Liver (tissue), 8 donors: ENCODE measurements at regions not wholly inside any gene's neighbourhood (a gene's known extent, or its start where the extent isn't known, plus 50 kb on each side); places are given as distances from the start of the nearest gene placed in this dataset.

Experiments
- DNase-seq: peaks from one replicate; pipeline ENCODE4 v3.0.0-alpha.2; 2017; ENCODE audit warnings: low spot score
- H3K27ac ChIP-seq, 2 donors: one replicate each; pipeline ENCODE4 v1.7.0; 2013; ENCODE audit warnings: inconsistent platforms in 2 of 2, low read length in 2 of 2, control low read depth in 1 of 2, low read depth in 1 of 2, mild to moderate bottlenecking in 1 of 2
- H3K27me3 ChIP-seq, 4 donors: one replicate each; pipeline versions ENCODE4 v1.6.1 to v1.7.0; 2013; ENCODE audit warnings: low read length in 3 of 4, inconsistent platforms in 1 of 4, mild to moderate bottlenecking in 1 of 4, moderate library complexity in 1 of 4; ENCODE audit not compliant: control insufficient read depth in 4 of 4, insufficient read depth in 4 of 4
- H3K36me3 ChIP-seq, 4 donors: one replicate each; pipeline versions ENCODE4 v1.6.1 to v1.7.0; 2013; ENCODE audit warnings: low read length in 3 of 4, mild to moderate bottlenecking in 3 of 4, low read depth in 1 of 4, moderate library complexity in 1 of 4; ENCODE audit not compliant: control insufficient read depth in 4 of 4, insufficient read depth in 3 of 4
- H3K4me1 ChIP-seq, 4 donors: one replicate each; pipeline versions ENCODE4 v1.6.1 to v1.7.0; 2013; ENCODE audit warnings: low read length in 3 of 4, mild to moderate bottlenecking in 3 of 4, moderate library complexity in 1 of 4; ENCODE audit not compliant: control insufficient read depth in 4 of 4, insufficient read depth in 4 of 4
- H3K4me3 ChIP-seq, 3 donors: one replicate each; pipeline versions ENCODE4 v1.6.1 to v1.7.0; 2013; ENCODE audit warnings: low read length in 3 of 3, control low read depth in 1 of 3, low read depth in 1 of 3, mild to moderate bottlenecking in 1 of 3
- H3K9ac ChIP-seq, 2 donors: one replicate each; pipeline ENCODE4 v1.7.0; 2013; ENCODE audit warnings: low read length in 2 of 2, mild to moderate bottlenecking in 2 of 2, moderate library complexity in 2 of 2, control low read depth in 1 of 2, low read depth in 1 of 2
- H3K9me3 ChIP-seq, 4 donors: one replicate each; pipeline versions ENCODE4 v1.6.1 to v1.7.0; 2013; ENCODE audit warnings: low read length in 3 of 4; ENCODE audit not compliant: control insufficient read depth in 4 of 4
- EGR1 ChIP-seq, 2 donors: IDR thresholded peaks; 2 replicates each; pipeline ENCODE4 v1.6.1; 2016 to 2018; ENCODE audit warnings: antibody characterized with exemption in 2 of 2, low read depth in 2 of 2
- FOXA1 ChIP-seq: IDR thresholded peaks from 2 replicates; pipeline ENCODE4 v1.6.1; 2016; ENCODE audit warnings: antibody characterized with exemption
- FOXA2 ChIP-seq: IDR thresholded peaks from 2 replicates; pipeline ENCODE4 v1.6.1; 2016; ENCODE audit warnings: antibody characterized with exemption
- GABPA ChIP-seq, 2 donors: IDR thresholded peaks in 1 of 2; conservative IDR thresholded peaks in 1 of 2; 2 replicates each; pipeline ENCODE4 v1.6.1; 2016; ENCODE audit warnings: antibody characterized with exemption in 2 of 2, mild to moderate bottlenecking in 1 of 2, moderate library complexity in 1 of 2
- HNF4A ChIP-seq, 2 donors: conservative IDR thresholded peaks; 2 replicates each; pipeline ENCODE4 v1.6.1; 2016; ENCODE audit warnings: antibody characterized with exemption in 2 of 2, mild to moderate bottlenecking in 2 of 2
- HNF4G ChIP-seq: IDR thresholded peaks from 2 replicates; pipeline ENCODE4 v1.6.1; 2016; ENCODE audit warnings: antibody characterized with exemption
- JUND ChIP-seq, 2 donors: IDR thresholded peaks; 2 replicates each; pipeline ENCODE4 v1.6.1; 2016; ENCODE audit warnings: antibody characterized with exemption in 2 of 2
- NR2F2 ChIP-seq: IDR thresholded peaks from 2 replicates; pipeline ENCODE4 v1.6.1; 2016; ENCODE audit warnings: antibody characterized with exemption
- RAD21 ChIP-seq, 2 donors: IDR thresholded peaks; 2 replicates each; pipeline ENCODE4 v1.6.1; 2016; ENCODE audit warnings: antibody characterized with exemption in 2 of 2, mild to moderate bottlenecking in 2 of 2
- RXRA ChIP-seq, 2 donors: IDR thresholded peaks; 2 replicates each; pipeline ENCODE4 v1.6.1; 2017 to 2018; ENCODE audit warnings: antibody characterized with exemption in 2 of 2, mild to moderate bottlenecking in 1 of 2
- SP1 ChIP-seq: IDR thresholded peaks from 2 replicates; pipeline ENCODE4 v1.6.1; 2018; ENCODE audit warnings: antibody characterized with exemption, mild to moderate bottlenecking
- TAF1 ChIP-seq: conservative IDR thresholded peaks from 2 replicates; pipeline ENCODE4 v1.6.1; 2016; ENCODE audit warnings: antibody characterized with exemption, mild to moderate bottlenecking
- YY1 ChIP-seq: IDR thresholded peaks from 2 replicates; pipeline ENCODE4 v1.6.1; 2016; ENCODE audit warnings: antibody characterized with exemption, mild to moderate bottlenecking
- WGBS: extraction: QIAGEN DNeasy Blood & Tissue Kit; methylation state at CpG from one replicate; pipeline ENCODE4 v1.1.7; 2013; 5-methylcytosine and 5-hydroxymethylcytosine counted together
- TF ChIP-seq, protein P1 (sequence below): IDR thresholded peaks from 2 replicates; pipeline ENCODE4 v1.6.1; 2016; ENCODE audit warnings: antibody characterized with exemption, mild to moderate bottlenecking
- TF ChIP-seq, protein P2 (sequence below): IDR thresholded peaks from 2 replicates; pipeline ENCODE4 v1.6.1; 2016; ENCODE audit warnings: antibody characterized with exemption
- TF ChIP-seq, protein P3 (sequence below): fragments of 150-350 bp; IDR thresholded peaks from 2 replicates; pipeline ENCODE4 v1.5.1; 2017; ENCODE audit warnings: improper control_type of control experiment, low read depth, low read length; ENCODE audit not compliant: missing input control
- TF ChIP-seq, protein P4 (sequence below): IDR thresholded peaks from 2 replicates; pipeline ENCODE4 v1.6.1; 2016; ENCODE audit warnings: antibody characterized with exemption
- TF ChIP-seq, protein P5 (sequence below): IDR thresholded peaks from 2 replicates; pipeline ENCODE4 v1.6.1; 2016; ENCODE audit warnings: antibody characterized with exemption
- donor health status: healthy.
- donor health status: healthy.
- donor health status: healthy.
- donor health status: healthy.
- donor health status: healthy.

DNA sequence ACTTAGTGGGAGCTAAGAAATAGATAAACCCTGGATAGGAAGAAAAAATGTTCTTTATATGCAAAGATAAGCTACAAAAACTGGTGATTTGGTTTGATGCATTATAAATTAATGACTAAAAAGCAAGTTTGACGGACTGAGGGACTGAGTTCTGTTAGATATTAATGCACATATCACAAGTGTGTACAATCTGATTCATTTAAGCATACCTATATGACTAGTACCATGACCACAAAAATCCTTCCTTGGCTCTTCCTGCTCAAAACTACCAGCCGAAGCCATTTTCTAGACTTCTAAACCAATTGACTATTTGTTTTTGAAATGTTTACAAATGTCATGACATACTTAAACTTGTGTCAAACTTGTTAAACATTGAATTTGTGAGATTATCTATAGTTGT lies 374.5 kb upstream of the MON1B start:
- Histone ChIP-seq H3K4me3 (no peak overlapping the region), H3K27ac (no peak overlapping the region), H3K9me3 (no peaks in the 10 kb centered on the region), H3K27me3 (peaks cover 0 to 3% (median 0%) of the 10 kb centered on the region in 4 donors), H3K36me3 (no peaks in the 10 kb centered on the region), H3K4me1 (no peaks in the 10 kb centered on the region), H3K9ac (no peak overlapping the region)
- 73% methylated on average over 2 of the region's 2 CpGs for whole genome bisulfite sequencing
- TF ChIP-seq RXRA (IDR thresholded peaks at IDR 0.05) (no peak), HNF4A (conservative IDR thresholded peaks at IDR 0.05) (no peak), GABPA (IDR thresholded peaks at IDR 0.05 in 1 of 2, conservative IDR thresholded peaks at IDR 0.05 in 1 of 2) (no peak), YY1 (no peak), FOXA2 (no peak), TAF1 (no peak), FOXA1 (no peak), SP1 (no peak), NR2F2 (no peak), HNF4G (no peak), RAD21 (IDR thresholded peaks at IDR 0.05) (no peak), JUND (IDR thresholded peaks at IDR 0.05) (no peak), EGR1 (IDR thresholded peaks at IDR 0.05; ENCODE audit: low read depth in 2 of 2) (no peak)
- TF ChIP-seq, protein P1, sequence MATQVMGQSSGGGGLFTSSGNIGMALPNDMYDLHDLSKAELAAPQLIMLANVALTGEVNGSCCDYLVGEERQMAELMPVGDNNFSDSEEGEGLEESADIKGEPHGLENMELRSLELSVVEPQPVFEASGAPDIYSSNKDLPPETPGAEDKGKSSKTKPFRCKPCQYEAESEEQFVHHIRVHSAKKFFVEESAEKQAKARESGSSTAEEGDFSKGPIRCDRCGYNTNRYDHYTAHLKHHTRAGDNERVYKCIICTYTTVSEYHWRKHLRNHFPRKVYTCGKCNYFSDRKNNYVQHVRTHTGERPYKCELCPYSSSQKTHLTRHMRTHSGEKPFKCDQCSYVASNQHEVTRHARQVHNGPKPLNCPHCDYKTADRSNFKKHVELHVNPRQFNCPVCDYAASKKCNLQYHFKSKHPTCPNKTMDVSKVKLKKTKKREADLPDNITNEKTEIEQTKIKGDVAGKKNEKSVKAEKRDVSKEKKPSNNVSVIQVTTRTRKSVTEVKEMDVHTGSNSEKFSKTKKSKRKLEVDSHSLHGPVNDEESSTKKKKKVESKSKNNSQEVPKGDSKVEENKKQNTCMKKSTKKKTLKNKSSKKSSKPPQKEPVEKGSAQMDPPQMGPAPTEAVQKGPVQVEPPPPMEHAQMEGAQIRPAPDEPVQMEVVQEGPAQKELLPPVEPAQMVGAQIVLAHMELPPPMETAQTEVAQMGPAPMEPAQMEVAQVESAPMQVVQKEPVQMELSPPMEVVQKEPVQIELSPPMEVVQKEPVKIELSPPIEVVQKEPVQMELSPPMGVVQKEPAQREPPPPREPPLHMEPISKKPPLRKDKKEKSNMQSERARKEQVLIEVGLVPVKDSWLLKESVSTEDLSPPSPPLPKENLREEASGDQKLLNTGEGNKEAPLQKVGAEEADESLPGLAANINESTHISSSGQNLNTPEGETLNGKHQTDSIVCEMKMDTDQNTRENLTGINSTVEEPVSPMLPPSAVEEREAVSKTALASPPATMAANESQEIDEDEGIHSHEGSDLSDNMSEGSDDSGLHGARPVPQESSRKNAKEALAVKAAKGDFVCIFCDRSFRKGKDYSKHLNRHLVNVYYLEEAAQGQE, result no peak
- TF ChIP-seq, protein P2, sequence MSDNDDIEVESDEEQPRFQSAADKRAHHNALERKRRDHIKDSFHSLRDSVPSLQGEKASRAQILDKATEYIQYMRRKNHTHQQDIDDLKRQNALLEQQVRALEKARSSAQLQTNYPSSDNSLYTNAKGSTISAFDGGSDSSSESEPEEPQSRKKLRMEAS, result no peak
- TF ChIP-seq, protein P3, sequence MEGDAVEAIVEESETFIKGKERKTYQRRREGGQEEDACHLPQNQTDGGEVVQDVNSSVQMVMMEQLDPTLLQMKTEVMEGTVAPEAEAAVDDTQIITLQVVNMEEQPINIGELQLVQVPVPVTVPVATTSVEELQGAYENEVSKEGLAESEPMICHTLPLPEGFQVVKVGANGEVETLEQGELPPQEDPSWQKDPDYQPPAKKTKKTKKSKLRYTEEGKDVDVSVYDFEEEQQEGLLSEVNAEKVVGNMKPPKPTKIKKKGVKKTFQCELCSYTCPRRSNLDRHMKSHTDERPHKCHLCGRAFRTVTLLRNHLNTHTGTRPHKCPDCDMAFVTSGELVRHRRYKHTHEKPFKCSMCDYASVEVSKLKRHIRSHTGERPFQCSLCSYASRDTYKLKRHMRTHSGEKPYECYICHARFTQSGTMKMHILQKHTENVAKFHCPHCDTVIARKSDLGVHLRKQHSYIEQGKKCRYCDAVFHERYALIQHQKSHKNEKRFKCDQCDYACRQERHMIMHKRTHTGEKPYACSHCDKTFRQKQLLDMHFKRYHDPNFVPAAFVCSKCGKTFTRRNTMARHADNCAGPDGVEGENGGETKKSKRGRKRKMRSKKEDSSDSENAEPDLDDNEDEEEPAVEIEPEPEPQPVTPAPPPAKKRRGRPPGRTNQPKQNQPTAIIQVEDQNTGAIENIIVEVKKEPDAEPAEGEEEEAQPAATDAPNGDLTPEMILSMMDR, result no peak
- TF ChIP-seq, protein P4, sequence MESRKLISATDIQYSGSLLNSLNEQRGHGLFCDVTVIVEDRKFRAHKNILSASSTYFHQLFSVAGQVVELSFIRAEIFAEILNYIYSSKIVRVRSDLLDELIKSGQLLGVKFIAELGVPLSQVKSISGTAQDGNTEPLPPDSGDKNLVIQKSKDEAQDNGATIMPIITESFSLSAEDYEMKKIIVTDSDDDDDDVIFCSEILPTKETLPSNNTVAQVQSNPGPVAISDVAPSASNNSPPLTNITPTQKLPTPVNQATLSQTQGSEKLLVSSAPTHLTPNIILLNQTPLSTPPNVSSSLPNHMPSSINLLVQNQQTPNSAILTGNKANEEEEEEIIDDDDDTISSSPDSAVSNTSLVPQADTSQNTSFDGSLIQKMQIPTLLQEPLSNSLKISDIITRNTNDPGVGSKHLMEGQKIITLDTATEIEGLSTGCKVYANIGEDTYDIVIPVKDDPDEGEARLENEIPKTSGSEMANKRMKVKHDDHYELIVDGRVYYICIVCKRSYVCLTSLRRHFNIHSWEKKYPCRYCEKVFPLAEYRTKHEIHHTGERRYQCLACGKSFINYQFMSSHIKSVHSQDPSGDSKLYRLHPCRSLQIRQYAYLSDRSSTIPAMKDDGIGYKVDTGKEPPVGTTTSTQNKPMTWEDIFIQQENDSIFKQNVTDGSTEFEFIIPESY, result no peak
- TF ChIP-seq, protein P5, sequence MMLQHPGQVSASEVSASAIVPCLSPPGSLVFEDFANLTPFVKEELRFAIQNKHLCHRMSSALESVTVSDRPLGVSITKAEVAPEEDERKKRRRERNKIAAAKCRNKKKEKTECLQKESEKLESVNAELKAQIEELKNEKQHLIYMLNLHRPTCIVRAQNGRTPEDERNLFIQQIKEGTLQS, result no peak
- no peak for DNase-seq
